Hypothalamus (tissue), 51 donors: ENCODE measurements at regions not wholly inside any gene's neighbourhood (a gene's known extent, or its start where the extent isn't known, plus 50 kb on each side); places are given as distances from the start of the nearest gene placed in this dataset.
"Not testable (repeated sequence)": the region's sequence is repeated elsewhere in the genome, so short reads cannot be mapped to it uniquely, and the experiment has no call there.

Experiments used
- DNase-seq, 51 donors: peaks; one replicate each; lab custom pipeline; 2025; lab: John Stamatoyannopoulos, UW

DNA sequence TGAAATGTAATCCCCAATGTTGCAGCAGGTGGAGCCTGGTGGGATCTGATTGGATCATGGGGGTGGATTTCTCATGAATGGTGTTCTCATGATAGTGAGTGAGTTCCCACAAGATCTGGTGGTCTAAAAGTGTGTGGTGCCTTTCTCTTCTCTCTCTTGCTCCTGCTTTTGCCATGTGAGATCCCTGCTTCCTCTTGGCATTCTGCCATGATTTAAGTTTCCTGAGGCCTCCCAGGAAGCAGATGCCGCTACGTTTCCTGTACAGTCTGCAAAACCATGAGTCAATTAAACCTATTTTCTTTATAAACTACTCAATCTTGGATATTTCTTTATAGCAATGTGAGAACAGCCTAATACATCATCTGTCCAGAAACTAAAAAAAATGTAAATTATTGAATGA is 298.3 kb downstream of the MEX3B start:
- DNase-seq: no peak

- DNase-seq: no peak
These were observed 298.8 kb downstream of the MEX3B start for GRCh38 chr15:81747026-81747425.

- DNase-seq: no peak
These were observed 301.5 kb downstream of the MEX3B start for GRCh38 chr15:81744364-81744763.

DNA sequence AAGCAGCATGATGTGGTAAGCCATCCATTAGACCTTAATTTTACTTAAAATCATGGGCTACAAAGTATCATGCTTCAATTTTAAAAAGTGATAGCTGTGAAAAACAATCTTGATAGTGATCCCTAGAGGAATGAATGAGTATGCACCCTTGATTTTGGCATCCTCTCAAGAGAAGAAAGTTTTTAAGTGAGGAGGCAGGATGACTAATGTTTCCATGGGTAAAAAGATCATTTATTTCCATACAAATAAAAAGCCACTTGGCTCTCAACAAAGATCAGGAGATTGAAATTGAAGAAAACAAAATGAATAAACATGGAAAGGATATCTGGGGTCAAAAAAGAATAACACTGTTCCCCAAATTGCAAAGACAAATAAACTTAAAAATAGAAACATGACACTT is 305.4 kb downstream of the MEX3B start:
- no peak for DNase-seq

- no peak for DNase-seq
These were observed 316.5 kb downstream of the MEX3B start for GRCh38 chr15:81729340-81729739.

DNA sequence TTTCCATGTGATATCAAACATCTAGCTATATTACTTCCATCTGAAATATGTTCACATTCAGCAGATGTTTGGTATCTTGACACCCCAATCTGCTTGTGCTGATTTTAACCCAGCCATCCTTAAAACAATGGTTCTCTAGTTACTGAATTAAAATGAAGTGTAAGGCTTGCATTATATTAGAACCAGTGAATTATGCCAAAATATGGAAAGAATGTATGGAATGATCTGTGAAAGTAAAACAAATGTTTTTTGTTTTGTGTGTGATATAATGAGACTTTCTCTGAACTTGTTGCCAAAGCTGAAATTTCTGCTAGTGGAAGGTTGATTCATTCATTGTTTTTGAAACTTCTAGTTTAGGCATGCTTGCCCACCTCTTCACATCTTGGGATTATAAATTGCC is 317.1 kb downstream of the MEX3B start:
- DNase-seq: no peak

- DNase-seq: no peak
These were observed 320.2 kb downstream of the MEX3B start for GRCh38 chr15:81725590-81725989.

- DNase-seq: no peak
These were observed 321.3 kb downstream of the MEX3B start for GRCh38 chr15:81724536-81724935.

GRCh38 chr15:81723701-81724100 is 322.1 kb downstream of the MEX3B start:
- no peak for DNase-seq

- DNase-seq: no peak
These were observed 322.6 kb downstream of the MEX3B start for GRCh38 chr15:81723113-81723651.

GRCh38 chr15:81716468-81716867 is 329.4 kb downstream of the MEX3B start:
- not testable (repeated sequence) for DNase-seq

DNA sequence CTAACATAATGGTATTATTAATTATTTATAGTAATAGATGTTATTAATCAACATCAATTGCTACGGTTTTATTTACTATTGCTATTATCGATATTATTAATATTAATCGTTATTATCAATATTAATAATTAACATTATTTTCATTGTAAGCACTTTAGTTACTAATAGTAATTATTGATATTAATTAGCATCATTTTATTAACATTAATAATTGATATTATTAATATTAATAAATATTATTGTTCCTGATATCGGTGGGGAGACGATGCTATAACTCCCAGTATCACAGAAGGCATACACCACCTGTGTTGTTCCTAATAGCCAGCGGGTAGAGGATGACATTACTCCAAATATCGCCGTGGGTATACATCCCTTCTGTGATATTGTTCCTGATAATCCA is 335.5 kb downstream of the MEX3B start:
- DNase-seq: no peak

DNA sequence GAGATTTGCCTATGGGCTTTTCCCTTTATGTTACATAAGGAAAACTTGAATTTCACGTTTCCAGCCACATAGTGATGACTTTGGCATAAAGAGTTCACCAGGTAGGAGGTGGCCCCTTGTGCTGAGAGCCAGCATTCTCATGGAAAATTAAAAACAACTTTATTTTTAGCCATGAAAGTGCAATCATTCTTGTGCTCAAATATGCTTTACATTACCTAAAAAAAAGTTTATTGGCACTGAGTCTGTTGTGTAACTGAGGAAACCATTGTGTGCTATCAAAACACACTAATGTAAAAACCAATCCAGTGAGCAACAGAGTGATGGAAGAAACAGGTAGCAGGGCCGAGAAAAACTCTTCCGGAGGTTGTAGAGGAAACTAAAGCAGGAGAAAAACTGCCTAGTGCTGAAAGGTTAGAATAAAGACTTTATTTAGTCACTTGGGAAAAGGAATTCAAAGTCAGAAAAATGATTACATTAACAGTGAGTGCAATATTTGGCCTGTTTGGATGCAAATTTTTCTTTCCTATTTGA is 332.9 kb upstream of the TMC3 start:
- DNase-seq: not testable (repeated sequence)

GRCh38 chr15:81705727-81706126 is 331.7 kb upstream of the TMC3 start:
- not testable (repeated sequence) for DNase-seq

- no peak for DNase-seq
These were observed 312.0 kb upstream of the TMC3 start for GRCh38 chr15:81686021-81686420.

DNA sequence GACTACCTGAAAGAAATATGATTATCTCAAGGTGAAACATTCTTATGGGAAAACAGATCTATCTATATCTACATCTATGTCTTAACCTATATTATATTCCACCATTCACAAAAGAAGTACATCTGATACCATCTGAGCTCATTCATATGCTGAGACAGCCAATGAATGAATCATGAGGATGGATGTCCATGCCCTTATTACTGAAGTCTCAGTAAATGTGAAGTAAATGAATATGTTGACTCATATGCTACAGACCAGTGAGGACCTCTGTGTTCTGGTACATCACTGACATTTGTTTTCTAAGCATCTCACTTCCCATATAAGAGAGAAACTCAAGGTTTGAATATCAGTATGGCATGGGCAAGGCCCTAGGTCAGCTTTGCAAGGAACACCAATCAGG is 311.2 kb upstream of the TMC3 start:
- DNase-seq: no peak

DNA sequence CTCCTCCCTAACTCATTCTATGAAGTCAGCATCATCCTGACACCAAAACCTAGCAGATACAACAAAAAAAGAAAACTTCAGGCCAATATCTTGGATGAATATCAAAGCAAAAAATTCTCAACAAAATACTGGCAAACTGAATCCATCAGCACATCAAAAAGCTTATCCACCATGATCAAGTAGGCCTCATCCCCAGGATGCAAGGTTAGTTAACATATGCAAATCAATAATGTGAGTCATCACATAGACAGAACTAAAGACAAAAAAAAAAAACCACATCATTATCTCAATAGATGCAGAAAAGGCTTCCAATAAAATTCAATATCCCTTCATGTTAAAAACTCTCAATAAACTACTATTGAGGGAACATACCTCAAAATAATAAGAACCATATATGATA is 306.8 kb upstream of the TMC3 start:
- DNase-seq: no peak

DNA sequence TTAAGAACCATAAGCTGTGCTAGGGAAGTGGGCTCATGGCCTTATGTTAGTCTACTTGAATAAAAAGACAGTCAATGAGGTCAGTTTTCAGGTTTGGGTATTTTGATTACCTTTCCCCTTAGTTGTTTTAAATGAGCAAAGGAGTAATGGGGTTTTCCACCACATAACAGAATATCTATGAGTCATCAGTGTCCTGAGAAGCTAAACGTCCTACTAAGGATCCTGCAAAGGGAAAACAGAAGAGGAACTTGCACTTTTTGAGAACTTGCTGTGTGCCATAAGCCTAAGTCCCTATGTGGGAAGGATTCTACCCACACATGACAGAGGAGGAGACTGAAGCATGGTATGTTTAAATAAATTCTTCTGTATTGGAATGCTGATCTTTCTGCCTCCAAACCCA is 292.8 kb upstream of the TMC3 start:
- DNase-seq: no peak

DNA sequence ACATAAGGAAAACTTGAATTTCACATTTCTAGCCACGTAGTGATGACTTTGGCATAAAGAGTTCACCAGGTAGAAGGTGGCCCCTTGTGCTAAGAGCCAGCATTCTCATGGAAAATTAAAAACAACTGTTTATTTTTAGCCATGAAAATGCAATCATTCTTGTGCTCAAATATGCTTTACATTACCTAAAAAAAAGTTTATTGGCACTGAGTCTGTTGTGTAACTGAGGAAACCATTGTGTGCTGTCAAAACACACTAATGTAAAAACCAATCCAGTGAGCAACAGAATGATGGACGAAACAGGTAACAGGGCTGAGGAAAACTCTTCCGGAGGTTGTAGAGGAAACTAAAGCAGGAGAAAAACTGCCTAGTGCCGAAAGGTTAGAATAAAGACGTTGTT is 287.0 kb upstream of the TMC3 start:
- DNase-seq: no peak

DNA sequence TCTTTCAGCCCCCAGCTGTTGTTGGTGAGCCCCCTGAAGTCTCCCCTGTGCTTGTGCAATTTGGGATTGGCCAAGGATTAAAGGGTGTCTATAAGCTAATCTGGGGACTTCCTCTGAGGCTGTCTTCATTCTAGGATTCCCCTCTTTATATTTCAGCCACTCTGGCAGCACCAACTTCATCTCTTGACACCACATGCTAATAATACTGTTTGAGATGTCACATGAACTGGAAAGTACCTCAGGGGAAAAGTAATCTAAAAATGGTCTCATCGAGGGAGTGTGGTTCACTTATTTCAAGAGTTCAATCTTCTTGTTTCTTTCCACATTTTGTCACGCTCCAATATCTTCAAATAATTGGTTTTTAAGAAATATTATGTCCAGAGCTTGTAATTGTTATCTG is 279.2 kb upstream of the TMC3 start:
- DNase-seq: no peak

GRCh38 chr15:81645470-81645869 is 271.5 kb upstream of the TMC3 start:
- DNase-seq: no peak

- no peak for DNase-seq
These were observed 269.8 kb upstream of the TMC3 start for GRCh38 chr15:81643771-81644170.

- DNase-seq: no peak
These were observed 268.5 kb upstream of the TMC3 start for GRCh38 chr15:81642451-81642990.
